HUDEP-2 (cell line): ENCODE measurements at regions not wholly inside any gene's neighbourhood (a gene's known extent, or its start where the extent isn't known, plus 50 kb on each side); places are given as distances from the start of the nearest gene placed in this dataset.

ENCODE experiments used
- DNase-seq, 76 experiments: peaks; one replicate each; lab custom pipeline; 2025; ENCODE audit not compliant: unreplicated experiment in 76 of 76; lab: John Stamatoyannopoulos, UW

DNA sequence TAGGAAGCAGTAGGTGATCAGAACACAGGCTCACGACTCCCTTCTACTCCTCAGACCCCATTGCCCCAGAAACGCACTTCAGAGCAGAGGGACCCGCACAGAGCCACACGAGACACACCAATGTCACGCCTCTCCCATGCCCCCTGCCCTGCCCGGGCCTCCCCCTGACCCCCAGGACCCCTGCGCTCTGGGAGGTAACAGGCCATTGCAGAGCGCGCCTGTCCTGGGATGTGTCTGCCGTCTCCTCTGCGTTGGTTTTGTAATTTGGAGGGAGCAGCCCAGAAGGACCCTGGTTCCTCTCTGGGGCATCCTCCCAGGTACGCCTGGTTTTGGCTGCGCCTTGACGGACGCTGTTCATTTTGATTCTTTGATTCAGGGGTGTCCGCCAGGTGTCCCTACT is 85.4 kb downstream of the UNCX start:
- no peak for DNase-seq

DNA sequence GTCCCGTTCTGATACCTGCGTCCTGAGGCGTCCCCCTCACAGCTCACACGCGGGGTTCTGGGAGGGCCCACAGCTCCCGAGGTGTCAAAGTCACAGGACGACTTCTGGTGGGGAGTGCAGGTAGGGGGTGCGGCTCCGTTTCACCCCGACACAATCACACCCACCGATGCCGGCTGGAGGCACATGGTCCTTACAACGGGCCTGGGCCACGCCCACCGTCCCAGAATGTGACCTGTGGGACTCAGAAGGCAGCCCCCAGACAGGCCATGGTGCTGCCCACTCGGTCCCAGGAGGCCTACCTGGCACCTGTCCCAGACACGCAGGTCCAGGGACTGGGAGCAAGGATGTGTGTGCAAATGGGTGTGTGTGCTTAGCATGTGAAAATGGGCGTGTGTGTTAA is 86.0 kb downstream of the UNCX start:
- DNase-seq = no peak

DNA sequence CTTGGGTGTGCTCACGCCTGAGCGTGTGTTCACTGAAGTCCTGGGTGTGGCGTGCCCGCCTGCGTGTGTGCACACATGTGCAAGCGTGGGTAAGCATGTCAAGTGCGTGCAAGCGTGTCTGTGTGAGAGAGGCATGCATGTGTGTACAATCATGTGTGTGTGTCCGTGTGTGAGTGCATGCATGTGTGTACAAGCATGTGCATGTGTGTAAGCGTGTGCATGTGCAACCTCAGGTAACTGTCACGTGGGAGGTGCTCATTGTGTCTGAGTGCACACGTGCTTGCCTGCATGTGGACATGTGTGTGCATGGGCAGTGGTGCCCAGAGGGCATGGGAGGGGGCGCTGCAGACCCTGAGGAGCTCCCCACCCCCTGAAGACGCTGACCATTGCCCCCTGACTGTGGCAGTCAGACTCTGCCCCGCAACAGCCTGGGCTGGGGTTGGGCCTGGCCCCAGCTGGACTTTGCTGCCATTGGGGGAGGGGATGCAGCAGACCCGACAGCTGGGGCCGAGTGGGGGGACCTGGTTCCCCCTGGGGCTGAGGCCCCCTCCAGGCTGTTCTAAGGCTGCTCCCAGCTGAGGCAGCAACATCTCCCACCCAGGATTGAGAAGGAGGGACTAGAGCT is 88.1 kb downstream of the UNCX start:
- no peak for DNase-seq

DNA sequence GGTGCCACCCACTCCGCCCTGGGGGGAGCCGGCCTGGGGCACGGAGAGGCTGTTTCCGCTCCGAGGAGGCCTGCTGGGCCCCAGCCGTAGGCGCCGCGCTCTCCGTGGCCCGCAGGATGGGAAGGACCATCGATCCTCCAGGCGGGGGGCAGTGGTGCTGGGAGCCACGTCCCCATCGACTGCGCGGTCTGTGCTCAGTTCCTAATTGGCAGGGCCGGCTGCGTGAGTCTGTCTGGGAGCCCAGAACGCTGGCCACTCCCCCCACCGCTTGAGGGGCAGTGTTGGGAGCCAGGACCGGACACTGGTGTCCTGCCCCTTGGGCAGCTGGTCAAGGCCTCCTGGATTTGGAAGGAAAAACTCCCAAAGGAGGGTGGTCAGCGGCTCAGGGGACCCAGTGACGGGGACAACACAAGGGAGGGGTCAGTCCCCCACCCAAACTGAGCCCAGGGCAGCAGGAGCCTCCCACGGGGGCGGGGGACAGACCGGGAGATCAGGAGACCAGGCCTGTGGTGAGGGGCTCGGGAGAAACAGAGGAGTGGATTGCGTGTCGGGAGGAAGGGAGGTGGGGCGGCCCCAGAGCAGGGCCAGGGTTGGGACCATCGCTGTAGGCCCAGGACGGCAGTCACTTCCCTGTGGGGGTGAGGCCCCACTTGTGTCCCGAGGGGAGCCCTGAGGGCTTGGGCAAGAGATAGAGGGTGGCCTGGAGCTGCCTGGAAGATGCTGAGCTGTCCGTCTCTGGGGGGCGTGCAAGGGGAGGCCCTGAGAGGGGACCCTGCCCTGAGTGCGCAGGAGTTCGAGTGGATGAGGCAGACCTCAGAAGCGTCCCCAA is 89.0 kb downstream of the UNCX start:
- DNase-seq = no peak

DNA sequence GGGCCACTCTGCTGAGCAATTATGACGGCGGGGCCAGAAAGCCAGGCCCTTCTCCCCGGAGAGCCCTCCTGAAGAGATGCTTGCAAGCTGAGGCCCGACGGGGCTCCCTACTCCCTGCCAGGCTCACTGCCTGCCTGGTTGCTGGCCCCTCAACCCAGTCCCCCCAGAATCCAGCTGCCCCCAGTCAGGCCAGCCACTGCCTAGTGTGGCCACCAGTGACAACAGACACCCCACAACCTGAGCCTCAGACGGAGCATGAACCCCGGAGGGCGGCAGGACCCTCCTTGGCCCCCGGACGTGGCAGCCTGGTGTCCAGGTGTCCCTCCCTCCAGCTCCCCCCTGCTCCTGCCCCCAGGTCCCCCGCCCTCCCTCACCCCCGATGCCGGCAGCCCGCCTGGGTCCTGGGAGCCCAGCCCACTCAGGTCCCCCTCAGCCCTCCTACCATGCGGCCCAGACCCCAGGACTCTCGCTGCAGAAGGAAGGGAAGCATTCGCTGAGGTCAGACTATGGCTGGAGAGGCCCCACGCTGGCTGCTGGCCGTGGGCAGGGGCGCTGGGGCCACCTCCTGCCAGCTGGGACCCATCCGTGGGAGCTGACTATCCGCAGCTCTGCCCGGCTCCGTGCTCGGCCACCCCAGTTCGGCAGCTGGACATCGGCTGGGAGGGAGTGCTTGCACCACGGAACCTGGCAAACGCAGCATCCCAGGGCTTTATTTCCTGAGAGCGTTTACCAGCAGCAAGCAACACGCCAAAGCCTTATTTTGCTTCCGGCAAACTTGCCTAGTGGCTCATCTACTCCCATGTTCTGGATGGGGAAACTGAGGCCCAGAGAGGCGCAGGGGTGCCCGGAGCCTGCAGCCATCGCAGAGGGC is 89.8 kb downstream of the UNCX start:
- no peak for DNase-seq

DNA sequence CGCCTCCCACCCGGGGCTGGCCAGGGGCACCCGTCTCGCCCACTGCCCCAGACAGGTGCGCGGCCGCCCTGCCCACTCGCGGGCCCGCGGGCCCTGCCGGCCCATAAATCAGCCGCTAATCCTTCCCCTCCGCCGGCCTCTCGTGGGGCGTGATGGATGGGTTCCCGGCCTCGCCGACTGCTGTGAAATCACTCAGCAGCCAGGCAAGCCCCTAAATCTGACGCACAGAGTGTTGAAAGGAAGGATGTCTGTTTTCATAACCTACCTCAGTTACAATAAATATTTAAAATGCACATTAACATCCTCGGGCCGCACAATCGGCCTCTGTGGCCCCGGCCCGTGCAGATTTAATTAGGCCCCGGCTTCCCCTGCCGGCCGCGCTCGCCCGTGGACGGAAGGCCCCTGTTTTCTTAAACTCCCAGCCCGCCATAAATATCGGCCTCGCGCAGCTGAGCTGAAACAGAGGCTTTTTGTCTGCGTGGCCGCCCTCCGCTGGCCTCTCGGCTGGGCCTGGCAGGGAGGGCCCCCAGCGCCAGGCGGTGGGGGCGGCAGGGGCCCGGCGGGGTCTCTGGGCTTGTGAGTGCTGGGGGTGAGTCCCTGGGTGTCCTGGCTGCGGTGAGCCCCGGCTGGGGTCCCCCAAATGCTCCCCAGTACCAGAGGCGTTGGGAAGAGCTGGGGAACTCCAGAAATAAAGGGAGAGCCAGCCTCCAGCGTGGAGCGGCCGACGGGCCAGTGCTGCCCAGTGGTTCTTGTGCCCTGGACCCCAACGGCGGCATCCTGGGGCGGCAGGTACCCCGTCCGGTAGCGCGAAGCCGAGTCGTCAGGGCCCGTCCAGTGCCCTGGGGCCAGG is 90.7 kb downstream of the UNCX start:
- DNase-seq = no peak

DNA sequence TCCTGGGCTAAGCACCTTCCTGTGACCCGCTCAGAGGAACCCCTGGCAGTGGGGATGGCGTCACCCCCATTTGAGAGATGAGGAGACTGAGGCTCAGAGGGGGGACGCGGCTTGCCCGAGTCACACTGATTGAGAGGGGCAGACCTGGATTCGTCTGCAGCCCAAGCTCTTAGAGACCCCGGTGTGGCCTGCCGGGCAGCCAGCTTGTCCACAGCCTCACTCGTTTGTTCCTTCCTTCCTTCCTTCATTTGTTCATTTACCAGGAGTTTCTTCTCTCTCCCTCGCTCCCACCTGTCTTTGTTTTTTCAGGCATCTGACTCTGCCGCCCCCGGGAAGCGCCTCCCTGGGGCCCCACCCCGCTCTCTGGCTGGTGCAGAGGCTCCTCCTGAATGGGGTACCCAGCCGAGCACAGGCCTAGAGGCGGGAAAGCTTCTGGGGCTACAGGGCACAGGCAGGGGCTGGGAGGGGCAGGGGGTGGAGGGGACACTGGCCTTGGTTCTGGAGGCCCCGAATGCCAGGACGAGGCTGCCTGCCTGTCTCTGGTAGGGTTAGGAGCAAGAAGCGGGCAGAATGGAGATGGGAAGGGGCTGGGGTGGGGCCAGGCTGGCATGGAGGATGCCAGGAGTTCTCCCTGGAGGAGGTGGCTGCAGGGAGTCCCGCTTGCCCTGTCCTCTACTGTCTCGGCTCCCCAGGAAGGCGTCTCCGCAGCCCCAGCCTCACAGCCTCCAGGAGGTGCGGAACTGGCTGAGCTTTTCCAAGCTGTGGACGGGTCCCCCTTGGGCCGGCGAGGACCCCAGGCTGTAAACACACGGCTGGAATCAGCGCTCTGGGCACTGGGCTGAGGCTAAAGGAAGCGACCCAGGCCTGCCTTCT is 91.6 kb downstream of the UNCX start:
- no peak for DNase-seq

DNA sequence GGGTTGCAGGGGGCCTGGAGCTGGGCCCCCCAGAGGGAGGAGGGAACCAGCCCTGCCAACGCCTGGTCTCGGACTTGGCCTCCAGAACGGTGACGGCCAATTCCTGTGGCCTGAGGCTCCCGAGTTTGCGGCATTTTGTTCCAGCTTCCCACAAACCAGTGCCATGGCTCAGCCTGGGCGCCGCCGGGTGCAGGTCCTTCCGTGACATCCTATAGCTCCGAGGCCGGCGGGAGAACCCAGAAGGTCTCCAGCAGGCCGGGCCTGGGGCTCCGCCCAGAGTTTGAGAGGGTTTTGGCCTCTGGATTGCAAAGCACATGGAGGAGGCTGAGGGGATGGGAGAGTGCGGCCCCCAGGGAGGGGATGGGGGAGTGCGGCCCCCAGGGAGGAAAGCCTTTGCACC is 92.6 kb downstream of the UNCX start:
- DNase-seq = no peak

DNA sequence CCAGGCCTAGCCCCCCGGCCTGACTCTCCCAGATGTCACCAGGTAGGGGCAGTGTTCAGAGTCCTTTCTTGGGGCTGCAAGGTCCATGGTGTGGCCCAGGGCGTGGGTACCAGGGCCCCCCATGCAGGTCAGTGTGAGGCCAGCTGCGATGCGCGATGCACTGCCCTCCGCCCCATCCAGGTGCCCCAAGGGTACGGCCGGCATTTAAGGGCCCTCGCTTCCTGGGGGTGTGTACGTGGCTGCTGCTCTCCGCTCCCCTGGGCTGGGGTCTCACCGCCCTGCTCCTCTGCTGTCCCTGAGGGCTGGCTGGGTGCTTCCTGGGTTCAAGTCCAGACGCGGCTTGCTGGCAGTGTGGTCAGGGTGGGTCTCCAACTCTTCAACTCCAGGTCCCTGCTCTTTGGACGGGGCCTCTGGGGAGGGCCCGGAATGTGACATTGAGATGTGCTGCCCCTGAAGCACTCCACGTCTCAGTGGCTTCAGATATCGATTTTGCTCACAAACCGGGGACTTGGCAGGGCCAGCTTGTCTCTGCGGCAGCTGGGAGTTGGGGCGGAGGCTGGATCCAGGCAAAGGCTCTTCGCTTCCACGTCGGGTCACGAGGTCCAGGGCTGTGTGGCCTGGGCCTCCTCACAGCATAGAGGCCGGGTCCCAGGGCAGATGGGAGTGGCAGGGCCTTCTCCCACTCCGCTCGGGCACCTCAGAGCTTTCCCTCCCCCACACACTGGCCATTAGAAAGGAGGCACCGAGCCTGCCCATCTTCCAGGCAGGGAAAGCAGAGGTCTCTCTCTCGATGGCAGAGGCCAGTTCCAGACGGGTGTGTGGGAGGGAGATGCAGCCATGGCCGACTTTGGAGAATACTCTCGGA is 93.2 kb downstream of the UNCX start:
- DNase-seq = no peak

DNA sequence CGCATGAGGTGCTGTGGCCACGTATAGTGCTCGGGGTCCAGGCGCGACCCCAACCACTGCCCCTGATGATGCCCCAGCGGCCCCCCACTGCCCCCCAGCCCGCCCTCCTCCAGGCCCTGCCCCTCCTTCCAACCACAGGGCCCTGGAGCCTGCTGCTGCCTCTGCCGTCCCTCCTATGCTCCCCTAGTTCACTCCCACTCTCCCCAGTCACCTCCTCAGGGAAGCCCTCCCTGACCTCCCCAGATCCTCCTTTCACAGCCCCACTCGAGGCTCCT is 93.8 kb downstream of the UNCX start:
- DNase-seq = no peak

DNA sequence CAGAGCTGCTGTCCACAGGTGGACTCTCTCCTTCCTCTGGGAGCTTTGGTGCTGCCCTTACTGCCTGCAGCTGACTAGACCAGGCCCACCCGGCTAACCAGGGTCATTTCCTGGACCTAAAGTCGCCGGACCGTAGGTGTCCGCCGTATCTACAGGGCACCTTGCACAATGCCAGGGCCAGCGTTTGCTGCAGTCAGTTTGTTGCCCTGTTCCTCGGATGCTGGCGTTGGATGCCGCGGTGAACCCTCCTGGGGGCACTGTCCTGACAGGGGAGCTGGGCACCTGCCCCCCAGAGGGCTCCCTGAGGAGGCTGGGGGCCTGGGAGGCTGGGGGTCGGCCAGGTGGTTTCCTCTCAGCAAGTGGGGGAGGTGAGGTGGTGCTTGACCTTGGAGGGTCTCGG is 96.6 kb downstream of the UNCX start:
- no peak for DNase-seq

DNA sequence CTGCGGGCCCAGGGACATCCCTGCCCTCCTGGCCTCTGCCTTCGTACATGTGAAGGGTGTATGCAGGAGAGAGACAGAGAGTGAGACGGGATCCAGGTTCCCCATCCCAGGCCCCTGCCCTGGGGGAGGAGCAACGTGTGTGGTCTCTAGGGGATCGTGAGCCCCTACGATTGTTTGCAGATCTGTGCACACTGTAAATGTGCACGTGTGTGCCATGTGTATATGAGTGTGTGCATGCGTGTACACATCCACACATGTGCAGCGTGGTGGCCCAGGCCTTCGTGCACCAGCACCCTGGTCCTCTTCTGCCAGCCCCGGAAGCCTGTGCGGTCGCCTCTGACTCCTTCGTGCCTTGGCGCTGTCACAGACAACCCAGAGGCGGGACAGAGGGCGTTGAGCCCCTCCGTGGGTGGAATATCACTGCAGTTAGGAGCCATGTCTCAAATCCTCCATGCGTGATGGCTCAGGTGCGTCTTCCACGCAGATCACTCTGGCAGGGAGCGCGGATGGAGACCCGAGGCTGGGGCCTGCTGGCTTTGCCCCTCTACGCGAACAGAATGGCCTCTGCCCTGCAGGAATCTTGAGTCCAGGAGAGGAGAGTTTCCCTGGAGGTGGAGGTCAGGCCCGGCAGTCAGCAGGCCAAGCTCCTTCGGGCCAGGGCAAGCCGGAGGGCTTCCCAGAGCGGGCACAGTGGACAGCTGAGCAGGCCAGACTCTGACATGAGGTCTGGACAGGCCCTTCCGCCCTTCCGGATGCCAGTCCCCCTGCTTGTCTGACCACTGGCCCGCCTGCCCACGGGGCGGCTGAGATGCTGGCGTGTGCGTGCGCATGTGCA is 97.5 kb downstream of the UNCX start:
- DNase-seq = no peak

DNA sequence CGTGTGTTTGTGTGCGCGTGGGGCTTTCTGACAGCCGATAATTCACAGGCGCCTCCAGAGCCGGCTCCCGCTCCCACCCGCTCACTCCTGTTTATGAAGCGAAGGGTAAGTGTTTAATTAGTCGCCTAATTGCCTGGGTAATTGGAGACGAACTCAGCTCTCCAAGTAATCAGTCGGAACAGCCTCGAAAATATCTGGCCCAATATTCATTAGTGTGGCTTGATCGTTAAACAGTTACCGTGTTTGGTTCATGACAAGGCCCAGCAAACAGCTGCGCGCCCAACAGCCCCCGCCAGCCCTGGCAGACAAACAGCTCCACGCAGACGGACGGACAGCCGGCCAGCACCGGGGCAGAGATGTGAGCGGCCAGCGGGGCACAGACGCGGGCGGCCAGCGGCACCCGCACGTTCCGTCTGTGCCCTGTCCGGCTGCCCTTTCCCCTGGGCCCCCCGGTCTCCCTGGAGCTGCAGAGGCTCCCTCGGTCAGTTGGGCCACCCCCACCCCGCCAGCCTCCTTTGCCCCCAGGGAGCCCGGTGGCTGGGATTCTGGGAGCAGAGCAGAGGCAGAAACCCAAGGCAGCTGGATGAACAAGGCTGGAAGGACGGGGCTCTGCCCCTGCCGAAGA is 98.2 kb downstream of the UNCX start:
- no peak for DNase-seq

DNA sequence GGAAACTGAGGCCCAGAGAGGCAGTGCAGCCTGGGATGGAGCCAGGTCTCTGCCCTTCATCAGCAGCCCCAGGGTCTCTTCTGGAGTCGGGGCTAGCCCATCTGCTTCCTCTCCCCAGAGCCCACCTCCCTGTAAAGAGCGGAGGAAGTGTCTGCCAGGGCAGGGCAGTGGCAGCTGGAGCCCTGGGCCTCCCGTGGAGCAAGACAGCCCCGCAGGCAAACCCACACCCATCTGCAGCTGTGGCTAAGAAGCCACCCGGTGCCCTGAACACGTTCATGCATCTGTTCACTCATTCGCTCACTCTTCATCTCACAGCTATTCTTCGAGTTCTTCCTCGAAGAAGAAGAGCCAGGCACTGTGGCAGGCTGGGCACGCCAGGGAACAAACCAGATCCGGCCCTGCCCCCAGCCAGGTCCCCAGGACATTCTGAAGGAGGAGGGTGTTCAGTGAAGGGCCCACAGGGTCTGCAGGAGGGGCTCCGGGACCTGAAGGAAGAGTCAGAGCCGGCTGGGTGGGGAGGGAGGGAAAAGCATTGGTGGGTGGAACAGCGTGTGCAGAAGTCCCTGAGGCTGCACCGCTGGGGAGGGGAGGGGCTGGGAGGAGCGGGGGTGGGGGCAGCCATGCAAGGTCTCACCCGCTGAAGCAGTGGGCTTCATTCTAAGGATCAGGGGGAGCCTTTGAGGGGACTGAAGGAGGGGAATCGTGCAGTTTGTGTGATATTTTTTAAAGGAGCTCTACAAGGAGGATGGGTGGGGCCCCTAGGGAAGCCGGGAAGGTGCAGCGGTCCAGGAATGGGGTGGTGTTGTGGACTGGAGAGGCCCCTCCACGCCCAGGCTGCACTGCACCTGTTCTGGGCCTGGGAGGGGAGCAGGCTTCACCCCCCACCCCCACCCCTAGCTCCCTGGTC is 99.1 kb downstream of the UNCX start:
- no peak for DNase-seq

DNA sequence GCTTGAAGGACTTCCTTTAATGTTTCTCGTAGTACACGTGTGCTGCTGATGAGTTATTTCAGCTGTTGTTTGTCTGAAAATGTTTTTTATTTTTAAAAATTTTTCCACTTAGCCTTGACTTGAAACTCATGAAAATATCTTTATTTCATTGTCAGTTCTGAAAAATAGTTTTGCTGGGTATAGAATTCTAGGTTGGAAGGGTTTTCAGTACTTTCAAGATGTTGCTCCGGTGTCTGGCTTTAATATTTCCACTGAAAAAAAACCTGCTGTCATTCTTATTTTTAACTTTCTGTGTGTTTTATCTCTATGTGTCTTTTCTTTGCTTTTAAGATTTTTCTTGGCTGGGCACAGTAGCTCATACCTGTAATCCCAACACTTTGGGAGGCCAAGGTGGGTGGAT is 103.8 kb downstream of the UNCX start:
- no peak for DNase-seq

DNA sequence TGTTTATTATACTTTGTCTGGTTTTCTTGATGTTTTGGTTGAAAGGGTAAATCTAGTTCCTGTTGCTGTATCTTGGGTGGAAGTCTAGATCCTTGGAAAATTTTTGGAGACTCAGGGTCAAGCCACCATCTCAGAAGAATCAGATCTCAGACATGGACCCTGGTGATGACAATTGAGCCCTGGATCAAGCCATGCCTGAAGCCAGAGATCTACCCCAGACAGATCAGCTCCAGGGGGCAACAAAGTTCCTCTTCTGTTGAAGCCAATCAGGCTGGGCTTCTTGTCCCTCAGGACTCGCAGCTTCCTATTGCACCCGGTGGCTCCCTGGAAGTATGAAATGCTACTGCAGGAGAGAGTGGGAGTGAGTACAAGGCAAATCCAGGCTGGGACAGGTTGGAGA is 106.9 kb downstream of the UNCX start:
- no peak for DNase-seq

DNA sequence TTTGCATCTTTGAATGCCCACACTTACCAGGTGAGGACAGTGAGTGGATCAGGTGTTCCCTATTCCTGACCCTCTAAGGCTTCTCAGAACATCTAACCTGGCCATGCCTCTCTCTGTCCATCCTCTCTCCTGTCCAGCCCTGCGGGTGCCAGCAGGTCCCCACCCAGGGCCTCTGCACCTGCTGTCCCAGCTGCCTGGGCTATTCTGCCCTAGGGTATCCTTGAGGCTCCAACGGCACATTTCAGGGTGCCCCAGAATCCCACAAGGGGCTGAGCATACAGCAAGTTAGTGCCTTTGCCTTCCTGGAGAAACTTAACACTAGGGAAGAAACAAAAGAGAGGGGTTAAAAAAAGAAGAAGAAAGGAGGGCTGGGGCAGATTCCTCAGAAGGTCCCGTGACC is 107.4 kb downstream of the UNCX start:
- DNase-seq = no peak
